Muscle of back (tissue), 3 donors: ENCODE measurements at regions not wholly inside any gene's neighbourhood (a gene's known extent, or its start where the extent isn't known, plus 50 kb on each side); places are given as distances from the start of the nearest gene placed in this dataset.
"Not testable (repeated sequence)": the region's sequence is repeated elsewhere in the genome, so short reads cannot be mapped to it uniquely, and the experiment has no call there.

Source experiments
- DNase-seq, 3 donors: peaks; one replicate each; pipeline versions ENCODE4 v3.0.0 to v3.0.0-alpha.2; 2013

DNA sequence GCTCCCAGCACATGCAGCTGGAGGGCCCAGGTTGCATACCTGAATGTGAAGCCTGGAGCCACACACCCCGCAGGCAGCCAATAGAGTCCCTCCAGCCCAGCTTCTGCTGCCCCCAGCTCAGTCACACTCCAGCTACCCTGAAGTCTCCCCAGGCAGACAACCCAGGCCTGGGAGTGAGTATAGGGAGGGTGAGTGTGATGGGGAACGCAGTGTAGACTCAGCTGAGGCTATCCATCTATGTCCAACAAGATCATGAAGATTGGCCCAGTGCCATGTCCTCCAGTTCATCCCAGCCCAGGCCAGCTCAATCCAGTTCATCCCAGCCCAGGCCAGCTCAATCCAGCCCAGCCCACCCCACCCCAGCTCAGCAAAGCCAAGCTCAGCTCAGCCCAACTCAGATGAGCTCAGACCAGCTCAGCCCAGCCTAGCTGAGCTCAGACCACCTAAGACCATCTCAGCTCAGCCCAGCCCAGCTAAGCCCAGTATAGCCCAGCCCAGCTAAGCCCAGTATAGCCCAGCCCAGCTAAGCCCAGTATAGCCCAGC is 330.4 kb downstream of the TMEM121 start:
- DNase-seq = no peak

DNA sequence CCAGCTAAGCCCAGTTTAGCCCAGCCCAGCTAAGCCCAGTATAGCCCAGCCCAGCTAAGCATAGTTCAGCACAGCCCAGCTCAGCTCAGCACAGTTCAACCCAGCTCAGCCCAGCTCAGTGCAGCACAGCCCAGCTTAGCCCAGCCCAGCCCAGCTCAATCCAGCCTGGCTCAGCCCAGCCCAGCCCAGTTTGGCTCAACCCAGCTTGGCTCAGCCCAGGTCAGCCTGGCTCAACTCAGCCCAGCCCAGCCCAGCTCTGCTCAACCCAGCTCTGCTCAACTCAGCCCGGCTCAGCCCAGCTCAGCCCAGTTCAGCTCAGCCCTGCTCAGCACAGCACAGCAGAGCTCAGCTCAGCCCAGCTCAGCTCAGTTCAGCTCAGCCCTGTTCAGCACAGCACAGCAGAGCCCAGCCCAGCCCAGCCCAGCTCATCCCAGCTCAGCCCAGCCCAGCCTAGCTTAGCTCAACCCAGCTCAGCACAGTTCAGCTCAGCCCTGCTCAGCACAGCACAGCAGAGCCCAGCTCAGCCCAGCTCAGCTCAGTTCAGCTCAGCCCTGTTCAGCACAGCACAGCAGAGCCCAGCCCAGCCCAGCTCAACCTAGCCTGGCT is 330.9 kb downstream of the TMEM121 start:
- no peak for DNase-seq

DNA sequence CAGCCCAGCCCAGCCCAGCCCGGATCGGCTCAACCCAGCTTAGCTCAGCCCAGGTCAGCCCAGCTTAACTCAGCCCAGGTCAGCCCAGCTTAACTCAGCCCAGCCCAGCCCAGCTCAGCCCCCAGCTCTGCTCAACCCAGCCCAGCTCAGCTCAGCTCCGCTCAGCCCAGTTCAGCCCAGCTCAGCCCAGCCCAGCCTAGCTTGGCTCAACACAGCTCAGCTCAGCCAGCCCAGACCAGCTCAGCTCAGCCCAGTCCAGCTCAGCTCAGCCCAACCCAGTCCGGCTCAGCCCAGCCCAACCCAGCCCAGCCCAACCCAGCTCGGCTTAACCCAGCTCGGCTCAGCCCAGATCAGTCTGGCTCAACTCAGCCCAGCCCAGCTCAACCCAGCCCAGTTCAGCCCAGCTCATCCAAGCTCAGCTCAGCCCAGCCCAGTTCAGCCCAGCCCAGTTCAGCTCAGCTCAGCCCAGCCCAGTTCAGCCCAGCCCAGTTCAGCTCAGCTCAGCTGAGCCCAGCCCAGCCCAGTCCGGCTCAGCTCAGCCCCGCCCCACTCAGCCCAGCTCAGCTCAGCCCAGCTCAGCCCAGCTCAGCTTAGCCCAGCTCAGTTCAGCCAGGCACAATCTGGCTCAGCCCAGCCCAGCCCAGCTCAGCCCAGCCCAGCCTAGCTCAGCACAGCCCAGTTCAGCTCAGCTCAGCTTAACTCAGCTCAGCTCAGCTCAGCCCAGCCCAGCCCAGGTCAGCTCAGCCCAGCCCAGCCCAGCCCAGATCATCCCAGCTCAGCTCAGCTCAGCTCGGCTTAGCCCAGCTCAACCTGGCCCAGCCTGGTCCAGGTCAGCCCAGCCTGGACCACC is 331.7 kb downstream of the TMEM121 start:
- DNase-seq = no peak

DNA sequence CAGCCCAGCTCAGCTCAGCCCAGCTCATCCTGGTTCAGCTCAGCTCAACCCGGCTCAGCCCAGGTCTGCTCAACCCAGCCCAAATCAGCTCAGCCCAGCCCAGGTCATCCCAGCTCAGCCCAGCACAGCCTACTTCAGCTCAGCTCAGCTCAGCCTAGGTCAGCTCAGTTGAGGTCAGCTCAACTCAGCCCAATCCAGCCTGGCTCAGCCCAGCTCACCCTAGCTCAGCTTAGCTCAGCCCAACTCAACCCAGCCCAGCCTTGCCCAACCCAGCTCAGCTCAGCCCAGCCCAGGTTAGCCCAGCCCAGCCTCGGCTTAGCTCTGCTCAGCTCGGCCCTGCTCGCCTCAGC is 332.3 kb downstream of the TMEM121 start:
- DNase-seq = no peak

DNA sequence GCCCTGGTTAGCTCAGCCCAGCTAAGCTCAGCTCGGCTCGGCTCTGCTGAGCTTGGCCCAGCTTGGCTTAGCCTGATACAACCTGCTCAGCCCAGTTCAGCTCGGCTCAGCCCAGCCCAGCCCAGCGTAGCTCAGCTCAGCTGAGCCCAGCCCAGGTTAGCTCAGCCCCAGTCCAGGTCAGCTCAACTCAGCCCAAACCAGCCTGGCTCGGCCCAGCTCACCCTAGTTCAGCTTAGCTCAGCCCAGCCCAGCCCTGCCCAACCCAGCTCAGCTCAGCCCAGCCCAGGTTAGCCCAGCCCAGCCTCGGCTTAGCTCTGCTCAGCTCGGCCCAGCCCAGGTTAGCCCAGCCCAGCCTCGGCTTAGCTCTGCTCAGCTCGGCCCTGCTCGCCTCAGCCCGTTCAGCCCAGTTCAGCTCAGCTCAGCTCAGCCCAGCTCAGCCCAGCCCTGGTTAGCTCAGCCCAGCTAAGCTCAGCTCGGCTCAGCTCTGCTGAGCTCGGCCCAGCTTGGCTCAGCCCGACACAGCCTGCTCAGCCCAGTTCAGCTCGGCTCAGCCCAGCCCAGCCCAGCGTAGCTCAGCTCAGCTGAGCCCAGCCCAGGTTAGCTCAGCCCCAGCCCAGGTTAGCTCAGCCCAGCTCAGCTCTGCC is 332.8 kb downstream of the TMEM121 start:
- DNase-seq = not testable (repeated sequence)

DNA sequence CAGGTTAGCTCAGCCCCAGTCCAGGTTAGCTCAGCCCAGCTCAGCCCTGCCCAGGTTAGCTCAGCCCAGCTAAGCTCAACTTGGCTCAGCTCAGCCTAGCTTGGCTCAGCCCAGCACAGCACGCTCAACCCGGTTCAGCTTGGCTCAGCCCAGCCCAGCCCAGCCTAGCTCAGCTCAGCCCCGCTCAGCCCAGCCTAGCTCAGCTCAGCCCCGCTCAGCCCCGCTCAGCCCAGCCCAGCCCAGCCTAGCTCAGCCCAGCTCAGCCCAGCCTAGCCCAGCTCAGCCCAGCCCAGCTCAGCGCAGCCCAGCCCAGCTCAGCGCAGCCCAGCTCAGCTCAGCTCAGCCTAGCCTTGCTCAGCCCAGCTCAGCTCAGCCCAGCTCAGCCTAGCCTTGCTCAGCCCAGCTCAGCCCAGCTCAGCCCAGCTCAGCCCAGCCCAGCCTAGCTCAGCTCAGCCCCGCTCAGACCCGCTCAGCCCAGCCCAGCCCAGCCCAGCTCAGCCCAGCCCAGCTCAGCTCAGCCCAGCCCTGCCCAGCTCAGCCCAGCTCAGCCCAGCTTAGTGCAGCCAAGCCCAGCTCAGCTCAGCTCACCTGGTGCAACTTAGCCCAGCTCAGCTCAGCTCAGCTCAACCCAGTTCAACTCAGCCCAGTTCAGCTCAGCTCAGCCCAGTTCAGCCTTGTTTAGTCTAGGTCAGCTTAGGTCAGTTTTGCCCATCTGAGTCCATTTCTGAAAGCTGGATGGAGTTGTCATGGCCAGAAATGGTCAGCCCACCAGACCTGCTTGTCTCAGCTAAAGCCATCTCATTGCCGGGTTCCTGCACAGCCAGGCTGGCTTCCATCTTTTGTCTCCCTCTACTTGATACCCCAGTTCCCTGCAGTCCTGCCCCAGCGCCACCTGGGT is 333.6 kb downstream of the TMEM121 start:
- no peak for DNase-seq

DNA sequence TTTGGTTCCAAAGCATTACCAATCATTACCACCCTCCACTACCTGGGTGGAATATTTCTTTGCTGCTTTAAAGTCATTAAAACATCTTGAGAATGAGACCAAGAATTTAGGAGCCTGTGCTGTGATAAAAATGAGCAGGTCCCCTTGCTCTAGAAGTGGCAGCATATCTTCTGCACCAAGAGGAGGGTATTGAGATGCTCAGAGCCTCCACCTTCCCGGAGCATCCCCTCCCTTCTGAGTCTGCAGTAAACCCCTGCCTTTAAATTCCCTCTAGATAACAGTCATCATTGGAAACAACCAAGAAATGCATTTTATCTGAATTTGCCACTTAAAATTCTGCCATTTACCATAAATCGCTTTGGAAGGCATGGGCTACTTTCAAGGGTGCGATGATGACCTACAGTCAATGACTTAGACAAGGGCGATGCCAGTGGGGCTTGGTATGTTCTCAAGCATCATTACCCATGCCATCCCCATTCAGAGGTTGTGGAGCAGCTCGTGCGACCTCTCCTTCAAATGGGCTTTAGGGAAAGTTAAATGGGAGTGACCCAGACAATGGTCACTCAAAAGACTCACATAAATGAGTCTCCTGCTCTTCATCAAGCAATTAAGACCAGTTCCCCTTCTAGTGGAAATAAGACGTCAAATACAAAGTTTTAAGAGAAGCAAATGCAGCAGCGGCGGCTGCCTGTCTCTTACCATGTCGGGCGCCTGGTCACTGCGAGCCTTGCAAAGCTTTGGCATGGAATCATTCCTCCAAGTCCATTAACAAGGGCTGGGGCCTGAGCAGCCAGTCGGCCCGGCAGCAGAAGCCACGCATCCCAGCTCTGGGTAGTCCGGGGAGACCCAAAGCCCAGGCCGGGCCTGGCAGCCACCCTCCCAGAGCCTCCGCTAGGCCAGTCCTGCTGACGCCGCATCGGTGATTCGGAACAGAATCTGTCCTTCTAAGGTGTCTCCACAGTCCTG is 334.5 kb downstream of the TMEM121 start:
- DNase-seq = no peak

DNA sequence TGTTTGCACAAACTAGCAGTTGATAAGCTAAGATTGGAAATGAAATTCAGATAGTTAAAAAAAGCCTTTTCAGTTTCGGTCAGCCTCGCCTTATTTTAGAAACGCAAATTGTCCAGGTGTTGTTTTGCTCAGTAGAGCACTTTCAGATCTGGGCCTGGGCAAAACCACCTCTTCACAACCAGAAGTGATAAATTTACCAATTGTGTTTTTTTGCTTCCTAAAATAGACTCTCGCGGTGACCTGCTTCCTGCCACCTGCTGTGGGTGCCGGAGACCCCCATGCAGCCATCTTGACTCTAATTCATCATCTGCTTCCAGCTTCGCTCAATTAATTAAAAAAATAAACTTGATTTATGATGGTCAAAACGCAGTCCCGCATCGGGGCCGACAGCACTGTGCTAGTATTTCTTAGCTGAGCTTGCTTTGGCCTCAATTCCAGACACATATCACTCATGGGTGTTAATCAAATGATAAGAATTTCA is 335.6 kb downstream of the TMEM121 start:
- no peak for DNase-seq

DNA sequence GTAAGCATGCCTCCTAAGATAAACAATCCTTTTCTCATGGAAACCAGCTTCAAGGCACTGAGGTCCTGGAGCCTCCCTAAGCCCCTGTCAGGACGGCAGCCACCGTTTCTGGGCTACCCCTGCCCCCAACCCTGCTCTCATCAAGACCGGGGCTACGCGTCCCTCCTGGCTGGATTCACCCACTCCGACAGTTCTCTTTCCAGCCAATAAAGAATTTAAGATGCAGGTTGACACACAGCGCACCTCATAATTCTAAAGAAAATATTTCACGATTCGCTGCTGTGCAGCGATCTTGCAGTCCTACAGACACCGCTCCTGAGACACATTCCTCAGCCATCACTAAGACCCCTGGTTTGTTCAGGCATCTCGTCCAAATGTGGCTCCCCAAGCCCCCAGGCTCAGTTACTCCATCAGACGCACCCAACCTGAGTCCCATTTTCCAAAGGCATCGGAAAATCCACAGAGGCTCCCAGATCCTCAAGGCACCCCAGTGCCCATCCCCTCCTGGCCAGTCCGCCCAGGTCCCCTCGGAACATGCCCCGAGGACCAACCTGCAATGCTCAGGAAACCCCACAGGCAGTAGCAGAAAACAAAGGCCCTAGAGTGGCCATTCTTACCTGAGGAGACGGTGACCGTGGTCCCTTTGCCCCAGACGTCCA is 336.3 kb downstream of the TMEM121 start:
- no peak for DNase-seq

DNA sequence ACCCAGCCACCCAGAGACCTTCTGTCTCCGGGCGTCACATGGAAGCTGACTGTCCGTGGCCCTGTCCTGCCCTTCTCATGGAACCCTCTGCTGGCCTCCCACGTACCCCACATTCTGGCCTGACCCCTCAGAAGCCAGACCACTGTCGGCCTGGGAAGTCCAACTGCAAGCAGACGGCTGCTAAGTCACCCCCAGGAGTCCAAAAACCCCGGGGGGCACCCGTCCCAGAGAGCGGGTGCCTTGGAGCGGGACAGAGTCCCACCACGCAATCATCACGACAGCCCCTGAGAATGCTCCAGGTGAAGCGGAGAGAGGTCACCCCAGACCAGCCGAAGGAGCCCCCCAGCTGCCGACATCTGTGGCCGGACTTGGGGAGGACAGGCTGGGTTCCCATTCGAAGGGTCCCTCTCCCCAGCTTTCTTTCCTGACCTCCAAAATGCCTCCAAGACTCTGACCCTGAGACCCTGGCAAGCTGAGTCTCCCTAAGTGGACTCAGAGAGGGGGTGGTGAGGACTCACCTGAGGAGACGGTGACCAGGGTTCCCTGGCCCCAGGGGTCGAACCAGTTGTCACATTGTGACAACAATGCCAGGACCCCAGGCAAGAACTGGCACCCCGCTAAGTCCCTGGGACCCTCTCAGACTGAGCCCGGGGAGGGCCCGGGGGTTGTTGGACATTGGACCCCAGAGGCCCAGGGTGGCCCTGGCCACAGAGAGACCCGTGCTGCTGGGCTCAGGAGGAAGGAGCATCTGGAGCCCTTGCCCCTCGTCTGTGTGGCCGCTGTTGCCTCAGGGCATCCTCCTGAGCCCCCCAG is 337.1 kb downstream of the TMEM121 start:
- no peak for DNase-seq

DNA sequence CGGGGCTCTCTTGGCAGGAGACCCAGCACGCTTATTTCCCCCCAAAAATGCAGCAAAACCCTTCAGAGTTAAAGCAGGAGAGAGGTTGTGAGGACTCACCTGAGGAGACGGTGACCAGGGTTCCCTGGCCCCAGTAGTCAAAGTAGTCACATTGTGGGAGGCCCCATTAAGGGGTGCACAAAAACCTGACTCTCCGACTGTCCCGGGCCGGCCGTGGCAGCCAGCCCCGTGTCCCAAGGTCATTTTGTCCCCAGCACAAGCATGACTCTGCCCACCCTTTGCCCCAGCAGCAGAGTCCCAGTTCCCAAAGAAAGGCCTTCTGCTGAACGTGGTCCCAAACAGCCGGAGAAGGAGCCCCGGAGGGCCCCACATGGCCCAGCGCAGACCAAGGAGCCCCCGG is 337.7 kb downstream of the TMEM121 start:
- DNase-seq = no peak

DNA sequence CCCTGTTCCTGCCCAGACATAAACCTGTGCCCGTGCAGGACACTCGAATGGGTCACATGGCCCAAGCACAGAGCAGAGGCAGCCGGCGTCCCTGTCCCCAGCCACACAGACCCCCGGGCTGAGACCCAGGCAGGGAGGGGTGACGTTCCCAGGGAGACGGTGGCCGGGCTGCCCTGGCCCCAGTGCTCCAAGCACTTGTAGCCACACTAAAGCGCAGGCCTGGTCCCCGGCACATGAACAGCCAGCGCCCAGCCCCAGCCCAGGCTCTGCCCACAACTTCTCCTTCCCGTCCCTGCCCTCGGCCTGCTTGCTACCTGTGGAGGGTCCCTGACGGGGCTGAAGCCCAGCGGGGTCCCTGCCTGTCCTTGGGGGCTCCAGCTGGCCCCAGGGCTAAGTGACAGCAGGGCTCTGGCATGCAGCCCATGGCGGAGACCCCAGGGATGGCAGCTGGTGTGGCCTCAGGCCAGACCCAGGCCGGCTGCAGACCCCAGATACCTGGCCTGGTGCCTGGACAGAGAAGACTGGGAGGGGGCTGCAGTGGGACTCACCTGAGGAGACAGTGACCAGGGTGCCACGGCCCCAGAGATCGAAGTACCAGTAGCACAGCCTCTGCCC is 338.4 kb downstream of the TMEM121 start:
- no peak for DNase-seq

DNA sequence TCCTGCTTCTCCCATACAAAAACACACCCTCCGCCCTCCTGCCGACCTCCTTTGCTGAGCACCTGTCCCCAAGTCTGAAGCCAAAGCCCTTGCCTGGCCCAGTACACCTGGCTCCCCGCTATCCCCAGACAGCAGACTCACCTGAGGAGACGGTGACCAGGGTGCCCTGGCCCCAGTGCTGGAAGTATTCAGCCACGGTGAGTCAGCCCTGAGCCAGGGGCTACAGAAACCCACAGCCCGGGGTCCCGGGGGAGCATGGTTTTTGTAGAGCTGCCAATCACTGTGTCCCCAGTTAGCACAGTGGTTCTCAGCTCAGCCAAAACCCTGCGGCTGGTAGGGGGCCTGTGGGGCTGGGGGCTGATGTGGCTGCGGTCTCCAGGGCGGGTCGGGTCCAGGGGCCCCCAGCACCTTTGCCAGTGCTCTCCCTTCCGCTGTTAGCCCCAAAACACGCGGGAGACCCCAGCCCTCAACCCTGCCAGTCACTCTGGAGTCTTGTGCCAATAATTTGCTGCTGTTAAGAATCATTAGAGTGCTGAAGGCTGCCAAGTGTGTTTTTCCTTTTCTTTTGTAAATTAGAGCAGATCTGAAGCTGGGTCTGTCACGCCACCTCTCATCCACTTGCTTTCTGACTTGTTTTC is 339.0 kb downstream of the TMEM121 start:
- no peak for DNase-seq

DNA sequence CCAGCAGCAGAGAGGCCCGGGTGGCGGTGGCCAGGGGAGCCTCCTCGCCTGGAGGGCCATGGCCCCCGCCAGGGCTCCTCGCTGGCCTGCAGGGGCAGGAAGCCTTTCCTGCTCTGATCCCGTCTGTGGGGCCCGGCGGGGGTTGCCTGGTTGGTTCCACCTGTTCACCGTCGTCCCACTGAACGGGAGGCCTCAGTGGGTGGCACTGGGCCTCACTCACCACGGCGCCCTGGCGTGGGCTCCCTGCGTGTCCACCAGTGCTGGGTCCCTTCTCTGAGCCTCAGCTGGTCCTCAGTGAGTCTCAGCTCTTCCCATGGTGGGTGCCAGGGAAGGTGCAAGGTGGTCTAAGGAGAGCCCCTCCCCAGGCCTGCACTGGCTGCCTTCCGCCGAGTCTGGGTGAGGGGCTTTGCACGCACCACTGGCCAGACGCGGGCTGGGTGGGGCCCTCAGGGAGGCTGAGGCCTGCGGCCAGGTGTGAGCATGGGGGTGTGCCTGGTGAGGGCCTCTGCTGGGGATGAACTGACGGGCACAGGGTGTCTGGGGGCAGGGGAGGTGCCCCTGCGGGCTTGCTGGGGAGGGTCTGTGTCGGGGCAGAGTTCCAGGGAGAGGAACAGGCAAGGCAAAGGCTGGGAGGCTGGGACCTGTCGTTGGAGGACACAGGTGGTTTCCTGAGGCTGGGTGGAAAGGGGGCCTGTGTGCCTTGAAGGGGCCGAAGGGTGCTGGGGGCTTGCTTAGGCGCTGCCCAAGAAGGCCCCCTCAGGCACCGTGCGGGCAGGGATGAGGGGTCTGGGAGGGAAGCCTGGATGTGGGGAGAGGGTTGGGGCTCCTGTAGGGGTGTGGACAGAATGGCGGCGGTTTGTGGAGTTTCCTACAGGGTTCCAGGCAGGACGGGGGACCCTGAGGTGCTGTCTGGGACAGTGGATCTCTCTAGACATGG is 339.8 kb downstream of the TMEM121 start:
- no peak for DNase-seq

DNA sequence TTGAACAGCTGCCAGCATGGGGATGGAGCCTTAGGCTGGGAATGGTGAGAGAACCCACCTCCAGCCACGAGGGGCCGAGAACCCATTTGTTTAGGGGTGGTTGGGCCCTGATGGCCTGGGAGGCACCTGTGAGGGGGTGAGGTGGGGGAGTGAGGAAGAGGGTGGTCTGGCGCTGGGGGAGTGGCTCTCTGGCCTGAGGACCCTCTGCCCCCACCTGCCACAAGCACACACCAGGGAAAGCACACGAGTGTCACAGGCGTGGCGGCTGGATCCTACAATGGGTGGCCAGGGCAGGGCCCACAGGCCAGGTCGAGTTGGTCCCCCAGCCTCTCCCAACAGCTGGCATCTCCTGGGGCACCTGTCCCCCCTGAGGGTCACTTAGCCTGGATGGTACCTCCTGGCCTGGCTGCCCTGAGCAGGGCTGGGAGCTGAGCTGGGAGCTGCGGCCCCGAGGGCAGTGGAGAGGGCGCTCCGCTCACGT is 340.5 kb downstream of the TMEM121 start:
- DNase-seq = no peak

DNA sequence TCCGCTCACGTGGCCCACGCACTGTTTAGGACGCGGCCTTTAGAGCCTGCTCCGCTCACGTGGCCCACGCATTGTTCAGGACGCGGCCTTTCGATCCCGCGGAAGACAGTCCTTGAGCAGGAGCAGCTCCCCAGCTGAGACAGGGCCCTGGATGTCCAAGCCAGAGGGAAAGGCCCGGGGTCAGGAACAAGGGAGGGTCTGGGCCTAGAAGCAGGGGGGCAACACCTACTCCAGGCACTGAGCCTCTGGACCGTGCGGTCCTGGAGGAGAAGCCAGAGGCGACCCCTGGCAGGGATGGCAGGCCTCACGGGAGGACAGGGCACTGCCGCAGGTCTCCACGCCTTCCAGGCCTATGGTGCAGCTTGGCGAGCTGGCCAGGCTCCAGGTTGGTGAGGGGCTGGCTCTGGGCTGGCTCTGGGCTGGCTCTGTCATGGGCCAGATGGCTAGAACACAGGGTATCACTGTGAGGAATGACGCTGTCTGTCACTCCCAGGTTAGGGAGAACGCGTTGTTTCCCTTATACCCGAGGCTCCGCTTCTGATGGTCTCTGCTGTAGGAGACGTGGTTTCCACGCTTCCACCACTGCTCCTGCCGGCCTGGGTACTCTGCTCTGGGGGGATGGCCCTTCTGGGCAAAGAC is 341.7 kb downstream of the TMEM121 start:
- DNase-seq = no peak
